ENCODE measurements at regions not wholly inside any gene's neighbourhood (a gene's known extent, or its start where the extent isn't known, plus 50 kb on each side); places are given as distances from the start of the nearest gene placed in this dataset.

GRCh38 chr6:84332139-84333034, 104.9 kb upstream of the CEP162 start:
- no peaks in the 10 kb centered on the region for H3K27me3 ChIP-seq (replicated peaks in 1 of 4; ENCODE audit: control insufficient read depth in 3 of 4, extremely low read depth in 1 of 4, insufficient read depth in 3 of 4, low read length in 3 of 4)
- FAIRE-seq = no peak
- no peaks in the 10 kb centered on the region for H3K9me3 ChIP-seq (ENCODE audit: insufficient read depth in 2 of 2, low read depth in 1 of 2, low read length in 1 of 2)
- H2BK12ac ChIP-seq (ENCODE audit: low read depth, low read length) = no peak overlapping the region
- WGBS, 2 experiments (ENCODE audit: extremely low coverage in 1 of 2, insufficient coverage in 1 of 2, insufficient read length in 1 of 2, insufficient replicate concordance in 2 of 2, low coverage in 1 of 2, low lambda C conversion rate in 2 of 2, missing lambda C conversion rate in 1 of 2) = 90% methylated on average over 3 of the region's 3 CpGs; no CpG with 5 or more reads in 1 of the 2 experiments
- H4K20me1 ChIP-seq (replicated peaks in 1 of 2; ENCODE audit: control insufficient read depth in 1 of 2, insufficient read depth in 2 of 2, low read length in 2 of 2) = no peaks in the 10 kb centered on the region
- peaks cover 0 to 3% (median 0%) of the 10 kb centered on the region in 4 experiments; a peak in 1 of 7 replicates for H3K4me1 ChIP-seq (replicated peaks in 1 of 4; ENCODE audit: control insufficient read depth in 3 of 4, insufficient read depth in 4 of 4, low read length in 3 of 4)
- H3K56ac ChIP-seq (replicated peaks; ENCODE audit: insufficient read length, low read depth, low read length) = no peak overlapping the region
- TF ChIP-seq SIN3A (conservative IDR thresholded peaks at IDR 0.05 in 1 of 2, IDR thresholded peaks at IDR 0.05 in 1 of 2; ENCODE audit: low read depth in 1 of 2, low read length in 2 of 2) (no peak), ATF3 (IDR thresholded peaks at IDR 0.05; ENCODE audit: insufficient read depth, low read depth, low read length) (no peak), CBX5 (IDR thresholded peaks at IDR 0.05; ENCODE audit: low read depth, low read length) (no peak), KDM1A (IDR thresholded peaks at IDR 0.05; ENCODE audit: borderline replicate concordance, low read length) (no peak), KDM4A (IDR thresholded peaks at IDR 0.05; ENCODE audit: low read depth, low read length, severe bottlenecking) (no peak), CTBP2 (IDR thresholded peaks at IDR 0.05; ENCODE audit: borderline replicate concordance, insufficient read depth, insufficient read length, low read length) (no peak), CHD1 (IDR thresholded peaks at IDR 0.05; ENCODE audit: low read depth, low read length) (no peak), SP4 (IDR thresholded peaks at IDR 0.05; ENCODE audit: low read length) (no peak), RFX5 (IDR thresholded peaks at IDR 0.05; ENCODE audit: borderline replicate concordance, low read depth, low read length) (no peak), JUND (IDR thresholded peaks at IDR 0.05; ENCODE audit: low read length) (no peak), CEBPB (IDR thresholded peaks at IDR 0.05; ENCODE audit: low read depth, low read length) (no peak), BACH1 (IDR thresholded peaks at IDR 0.05; ENCODE audit: low read length) (no peak), NRF1 (IDR thresholded peaks at IDR 0.05; ENCODE audit: low read depth, low read length) (no peak)
- H3K27ac ChIP-seq (ENCODE audit: low read depth, low read length) = no peak overlapping the region
- POLR2A ChIA-PET (ENCODE audit: partially characterized antibody) = no interaction called here
- no peak overlapping the region for H4K8ac ChIP-seq (ENCODE audit: extremely low read depth, insufficient read depth, low read length)
- no peak overlapping the region for H3K4ac ChIP-seq (replicated peaks; ENCODE audit: insufficient read length, low read depth, low read length)
- no peak overlapping the region for H3K14ac ChIP-seq (ENCODE audit: insufficient read length)
- no peak overlapping the region for H3K9ac ChIP-seq (replicated peaks in 1 of 4; ENCODE audit: extremely low read depth in 1 of 4, low read depth in 3 of 4, low read length in 3 of 4)
- DNase-seq (ENCODE audit: low read depth in 1 of 2, low spot score in 2 of 2) = no peak
- no peak overlapping the region for H3K23ac ChIP-seq (ENCODE audit: insufficient read length)
- no peak overlapping the region for H3K4me3 ChIP-seq (ENCODE audit: extremely low read depth in 1 of 4, insufficient read depth in 2 of 4, low read depth in 3 of 4, low read length in 4 of 4)
- H4K91ac ChIP-seq (replicated peaks; ENCODE audit: insufficient read length, low read length) = no peak overlapping the region
- H3K18ac ChIP-seq (ENCODE audit: extremely low read depth, low read length) = no peak overlapping the region
- no peak overlapping the region for H2AK5ac ChIP-seq (ENCODE audit: low read depth, low read length)
- no peaks in the 10 kb centered on the region for H3K23me2 ChIP-seq (ENCODE audit: low read depth, low read length)
- no peak overlapping the region for H4K5ac ChIP-seq (ENCODE audit: insufficient read length, low read depth, low read length)
- H2AFZ ChIP-seq (ENCODE audit: low read length) = no peak overlapping the region
- H3K36me3 ChIP-seq (ENCODE audit: control insufficient read depth in 2 of 4, insufficient read depth in 4 of 4, low read length in 3 of 4) = no peaks in the 10 kb centered on the region
- H3K4me2 ChIP-seq (ENCODE audit: insufficient read depth in 1 of 2, low read depth in 2 of 2, low read length in 2 of 2) = no peak overlapping the region
- CTCF ChIA-PET (ENCODE audit: partially characterized antibody) = interaction anchor here (0.8 kb wide), 1 partner anchor 14 kb away, joined by 3 read pairs; no protein-coding TSS in a partner anchor
- no peaks in the 10 kb centered on the region for H3K79me2 ChIP-seq (ENCODE audit: control insufficient read depth in 1 of 2, insufficient read depth in 2 of 2, low read length in 2 of 2)
- no peak overlapping the region for H2BK120ac ChIP-seq (replicated peaks; ENCODE audit: low read depth, low read length)
- no peaks in the 10 kb centered on the region for H3K79me1 ChIP-seq (ENCODE audit: low read depth, low read length)
- H2BK5ac ChIP-seq (ENCODE audit: low read depth, low read length) = no peak overlapping the region
- no peak overlapping the region for H2BK15ac ChIP-seq (ENCODE audit: low read length)
- no peak overlapping the region for H2BK20ac ChIP-seq (ENCODE audit: low read length)

Data from H1 (cell line).